RWPE2 (cell line): ENCODE measurements at regions not wholly inside any gene's neighbourhood (a gene's known extent, or its start where the extent isn't known, plus 50 kb on each side); places are given as distances from the start of the nearest gene placed in this dataset.

Source experiments
- ATAC-seq: fragments of 200-7000 bp; cut with Tn5 transposase; 3 replicates; pipeline ENCODE4 v1.9.1; 2021; ENCODE audit warnings: low read depth
- DNase-seq: peaks from one replicate; pipeline ENCODE4 v3.0.0-alpha.2; 2020; ENCODE audit warnings: low spot score
- H3K27ac ChIP-seq: fragments of 450-650 bp; 2 replicates; pipeline ENCODE4 v1.5.1; 2017; ENCODE audit warnings: mild to moderate bottlenecking; ENCODE audit not compliant: poor library complexity, severe bottlenecking
- H3K27me3 ChIP-seq: fragments of 250-450 bp; sonication (Bioruptor Pico); 2 replicates; pipeline ENCODE4 v1.5.1; 2021; ENCODE audit warnings: mild to moderate bottlenecking, moderate library complexity; ENCODE audit not compliant: insufficient read depth, poor library complexity, severe bottlenecking
- H3K36me3 ChIP-seq: fragments of 250-450 bp; sonication (Bioruptor Pico); 2 replicates; pipeline ENCODE4 v1.5.1; 2020; ENCODE audit warnings: low read depth, mild to moderate bottlenecking, moderate library complexity
- H3K4me1 ChIP-seq: fragments of 250-450 bp; sonication (Bioruptor Pico); 2 replicates; pipeline ENCODE4 v1.5.1; 2021; ENCODE audit warnings: mild to moderate bottlenecking, moderate library complexity; ENCODE audit not compliant: insufficient read depth, poor library complexity, severe bottlenecking
- H3K4me3 ChIP-seq: fragments of 250-450 bp; sonication (Bioruptor Pico); 2 replicates; pipeline ENCODE4 v1.5.1; 2021; ENCODE audit warnings: mild to moderate bottlenecking, moderate library complexity; ENCODE audit not compliant: severe bottlenecking
- H3K9me3 ChIP-seq: fragments of 250-450 bp; sonication (Bioruptor Pico); 2 replicates; pipeline ENCODE4 v1.5.1; 2021; ENCODE audit warnings: mild to moderate bottlenecking, moderate library complexity; ENCODE audit not compliant: severe bottlenecking
- CTCF ChIP-seq: fragments of 450-650 bp; IDR thresholded peaks from one replicate; pipeline ENCODE4 v1.5.1; 2017; ENCODE audit warnings: mild to moderate bottlenecking, moderate library complexity; ENCODE audit not compliant: poor library complexity, severe bottlenecking

- ATAC-seq (no peak), DNase-seq (no peak)
- no peak overlapping the region for H3K27ac ChIP-seq
- no peak for TF ChIP-seq CTCF
- H3K36me3 ChIP-seq, result no peaks in the 10 kb centered on the region
- H3K27me3 ChIP-seq, result no peaks in the 10 kb centered on the region
- H3K4me3 ChIP-seq, result no peak overlapping the region
- no peaks in the 10 kb centered on the region for H3K9me3 ChIP-seq
- no peaks in the 10 kb centered on the region for H3K4me1 ChIP-seq
These were observed 325.8 kb downstream of the AJAP1 start for GRCh38 chr1:4980211-4980610.

- H3K9me3 ChIP-seq, result no peaks in the 10 kb centered on the region
- no peak overlapping the region for H3K4me3 ChIP-seq
- no peaks in the 10 kb centered on the region for H3K4me1 ChIP-seq
- TF ChIP-seq CTCF, result no peak
- H3K27me3 ChIP-seq, result no peaks in the 10 kb centered on the region
- no peak for DNase-seq
- H3K27ac ChIP-seq, result no peak overlapping the region
- no peak for ATAC-seq
- H3K36me3 ChIP-seq, result no peaks in the 10 kb centered on the region
These were observed 324.4 kb downstream of the AJAP1 start for GRCh38 chr1:4978660-4979390.

GRCh38 chr1:4977701-4978100, 323.3 kb downstream of the AJAP1 start:
- Histone ChIP-seq H3K27ac (no peak overlapping the region), H3K4me1 (no peaks in the 10 kb centered on the region), H3K36me3 (no peaks in the 10 kb centered on the region), H3K4me3 (no peak overlapping the region), H3K27me3 (no peaks in the 10 kb centered on the region), H3K9me3 (no peaks in the 10 kb centered on the region)
- ATAC-seq, result no peak
- DNase-seq, result no peak
- no peak for TF ChIP-seq CTCF

- no peaks in the 10 kb centered on the region for H3K27me3 ChIP-seq
- no peaks in the 10 kb centered on the region for H3K9me3 ChIP-seq
- no peaks in the 10 kb centered on the region for H3K36me3 ChIP-seq
- no peak overlapping the region for H3K27ac ChIP-seq
- no peak for TF ChIP-seq CTCF
- no peaks in the 10 kb centered on the region for H3K4me1 ChIP-seq
- no peak overlapping the region for H3K4me3 ChIP-seq
- no peak for ATAC-seq
- no peak for DNase-seq
These were observed 322.5 kb downstream of the AJAP1 start for GRCh38 chr1:4976859-4977440.

GRCh38 chr1:4975856-4976255, 321.4 kb downstream of the AJAP1 start:
- DNase-seq (no peak), ATAC-seq (no peak)
- Histone ChIP-seq H3K4me1 (no peaks in the 10 kb centered on the region), H3K27me3 (no peaks in the 10 kb centered on the region), H3K36me3 (no peaks in the 10 kb centered on the region), H3K4me3 (no peak overlapping the region), H3K9me3 (no peaks in the 10 kb centered on the region), H3K27ac (no peak overlapping the region)
- no peak for TF ChIP-seq CTCF
